OCI-LY1 (cell line): ENCODE measurements at regions not wholly inside any gene's neighbourhood (a gene's known extent, or its start where the extent isn't known, plus 50 kb on each side); places are given as distances from the start of the nearest gene placed in this dataset.

ENCODE experiments used
- H2AFZ ChIP-seq: fragments of 200-600 bp; sonication (generic), shearing (Covaris generic); 2 replicates; pipeline ENCODE4 v1.6.0; 2014; ENCODE audit warnings: antibody characterized with exemption, mild to moderate bottlenecking, low read length
- H3F3A ChIP-seq: fragments of 200-600 bp; sonication (generic), shearing (Covaris generic); 2 replicates; pipeline ENCODE4 v1.6.0; 2014; ENCODE audit warnings: mild to moderate bottlenecking, antibody characterized with exemption, low read length, moderate library complexity; ENCODE audit not compliant: insufficient read depth
- H3K27ac ChIP-seq: fragments of 200-600 bp; sonication (generic); 2 replicates; pipeline ENCODE4 v1.5.1; 2014; ENCODE audit warnings: low read length, mixed run types, mild to moderate bottlenecking, low read depth; ENCODE audit not compliant: poor library complexity, severe bottlenecking
- H3K27me3 ChIP-seq: fragments of 200-600 bp; sonication (generic); 2 replicates; pipeline ENCODE4 v1.6.0; 2014; ENCODE audit warnings: antibody characterized with exemption, mild to moderate bottlenecking, low read length, moderate library complexity; ENCODE audit not compliant: insufficient read depth
- H3K36me3 ChIP-seq: fragments of 200-600 bp; sonication (generic); 2 replicates; pipeline ENCODE4 v1.6.1; 2014; ENCODE audit warnings: mild to moderate bottlenecking, antibody characterized with exemption, low read length, moderate library complexity, mixed read lengths; ENCODE audit not compliant: insufficient read depth
- H3K4me1 ChIP-seq: fragments of 200-600 bp; sonication (generic); 2 replicates; pipeline ENCODE4 v1.5.1; 2014; ENCODE audit warnings: mild to moderate bottlenecking, low read length, moderate library complexity; ENCODE audit not compliant: insufficient read depth, severe bottlenecking
- H3K4me2 ChIP-seq: fragments of 200-600 bp; sonication (generic), shearing (Covaris generic); 2 replicates; pipeline ENCODE4 v1.6.1; 2014; ENCODE audit warnings: low read length
- H3K4me3 ChIP-seq: fragments of 200-600 bp; sonication (generic); 2 replicates; pipeline ENCODE4 v1.5.1; 2014; ENCODE audit warnings: low read length, low read depth, mild to moderate bottlenecking, mixed read lengths; ENCODE audit not compliant: poor library complexity, severe bottlenecking
- H3K79me2 ChIP-seq: fragments of 200-600 bp; shearing (Covaris generic); 2 replicates; pipeline ENCODE4 v1.6.1; 2016; ENCODE audit warnings: mixed run types, low read length, mixed read lengths; ENCODE audit not compliant: insufficient read depth
- H3K9ac ChIP-seq: fragments of 200-600 bp; sonication (generic), shearing (Covaris generic); 2 replicates; pipeline ENCODE4 v1.6.1; 2014; ENCODE audit warnings: mild to moderate bottlenecking, low read length, mixed read lengths
- H3K9me2 ChIP-seq: fragments of 200-600 bp; sonication (generic), shearing (Covaris generic); 2 replicates; pipeline ENCODE4 v1.6.1; 2014; ENCODE audit warnings: low read depth, mild to moderate bottlenecking, low read length, mixed read lengths
- H3K9me3 ChIP-seq: fragments of 200-600 bp; shearing (Covaris generic); 2 replicates; pipeline ENCODE4 v1.6.1; 2014; ENCODE audit warnings: low read length, mixed read lengths
- H4K20me1 ChIP-seq: fragments of 200-600 bp; sonication (generic), shearing (Covaris generic); 2 replicates; pipeline ENCODE4 v1.6.0; 2016; ENCODE audit warnings: mild to moderate bottlenecking, low read length; ENCODE audit not compliant: insufficient read depth
- CTCF ChIP-seq: fragments of 200-600 bp; sonication (generic), shearing (Covaris generic); IDR thresholded peaks from 2 replicates; pipeline ENCODE4 v1.5.1; 2017; ENCODE audit warnings: mild to moderate bottlenecking, antibody characterized with exemption, low read length, moderate library complexity, mixed read lengths
- EZH2 ChIP-seq: fragments of 200-600 bp; sonication (generic), shearing (Covaris generic); IDR thresholded peaks from 2 replicates; pipeline ENCODE4 v1.8.0; 2017; ENCODE audit warnings: borderline replicate concordance, mixed run types, mild to moderate bottlenecking, antibody characterized with exemption, low read length, moderate library complexity, mixed read lengths

GRCh38 chr3:187593451-187593850 is 76.7 kb downstream of the SST start:
- no peak overlapping the region for H3K4me3 ChIP-seq
- no peaks in the 10 kb centered on the region for H3K79me2 ChIP-seq
- peaks cover 8% of the 10 kb centered on the region for H3K4me1 ChIP-seq
- no peaks in the 10 kb centered on the region for H3K27me3 ChIP-seq
- no peak for TF ChIP-seq EZH2
- TF ChIP-seq CTCF: no peak
- no peak overlapping the region for H2AFZ ChIP-seq
- no peaks in the 10 kb centered on the region for H3K36me3 ChIP-seq
- no peaks in the 10 kb centered on the region for H4K20me1 ChIP-seq
- no peaks in the 10 kb centered on the region for H3K9me3 ChIP-seq
- H3F3A ChIP-seq: no peaks in the 10 kb centered on the region
- no peak overlapping the region for H3K27ac ChIP-seq
- no peaks in the 10 kb centered on the region for H3K9me2 ChIP-seq
- H3K4me2 ChIP-seq: no peak overlapping the region
- no peak overlapping the region for H3K9ac ChIP-seq

GRCh38 chr3:187590861-187591576 is 79.2 kb downstream of the SST start:
- Histone ChIP-seq H4K20me1 (no peaks in the 10 kb centered on the region), H3K9me3 (no peaks in the 10 kb centered on the region), H3K9ac (no peak overlapping the region), H3F3A (no peaks in the 10 kb centered on the region), H3K4me3 (no peak overlapping the region), H3K9me2 (no peaks in the 10 kb centered on the region), H3K27ac (no peak overlapping the region), H3K4me1 (peaks cover 8% of the 10 kb centered on the region), H3K4me2 (no peak overlapping the region), H3K27me3 (no peaks in the 10 kb centered on the region), H2AFZ (no peak overlapping the region), H3K36me3 (no peaks in the 10 kb centered on the region), H3K79me2 (no peaks in the 10 kb centered on the region)
- no peak for TF ChIP-seq CTCF

- TF ChIP-seq EZH2: no peak
- Histone ChIP-seq H3K4me1 (peaks cover 4% of the 10 kb centered on the region), H3K9me3 (no peaks in the 10 kb centered on the region), H3K9me2 (no peaks in the 10 kb centered on the region), H2AFZ (no peak overlapping the region), H3K4me2 (no peak overlapping the region), H3K9ac (no peak overlapping the region), H3F3A (no peaks in the 10 kb centered on the region), H4K20me1 (no peaks in the 10 kb centered on the region), H3K36me3 (no peaks in the 10 kb centered on the region), H3K4me3 (no peak overlapping the region), H3K27me3 (no peaks in the 10 kb centered on the region), H3K27ac (no peak overlapping the region), H3K79me2 (no peaks in the 10 kb centered on the region)
Measured at GRCh38 chr3:187587076-187587475, 83.1 kb downstream of the SST start.

- H3K4me2 ChIP-seq: no peak overlapping the region
- no peaks in the 10 kb centered on the region for H4K20me1 ChIP-seq
- no peaks in the 10 kb centered on the region for H3F3A ChIP-seq
- H3K9me2 ChIP-seq: no peaks in the 10 kb centered on the region
- no peak overlapping the region for H3K27ac ChIP-seq
- H3K9me3 ChIP-seq: no peaks in the 10 kb centered on the region
- no peak overlapping the region for H3K4me3 ChIP-seq
- no peak overlapping the region for H3K9ac ChIP-seq
- H2AFZ ChIP-seq: no peak overlapping the region
- no peaks in the 10 kb centered on the region for H3K4me1 ChIP-seq
- no peaks in the 10 kb centered on the region for H3K36me3 ChIP-seq
- no peak for TF ChIP-seq EZH2
- TF ChIP-seq CTCF: no peak
- no peaks in the 10 kb centered on the region for H3K79me2 ChIP-seq
- no peaks in the 10 kb centered on the region for H3K27me3 ChIP-seq
Measured at GRCh38 chr3:187586226-187586625, 84.0 kb downstream of the SST start.
